NCI-H146 (cell line): ENCODE measurements at regions not wholly inside any gene's neighbourhood (a gene's known extent, or its start where the extent isn't known, plus 50 kb on each side); places are given as distances from the start of the nearest gene placed in this dataset.

Experiments
- DNase-seq: peaks from one replicate; lab custom pipeline; 2025; lab: John Stamatoyannopoulos, UW

DNA sequence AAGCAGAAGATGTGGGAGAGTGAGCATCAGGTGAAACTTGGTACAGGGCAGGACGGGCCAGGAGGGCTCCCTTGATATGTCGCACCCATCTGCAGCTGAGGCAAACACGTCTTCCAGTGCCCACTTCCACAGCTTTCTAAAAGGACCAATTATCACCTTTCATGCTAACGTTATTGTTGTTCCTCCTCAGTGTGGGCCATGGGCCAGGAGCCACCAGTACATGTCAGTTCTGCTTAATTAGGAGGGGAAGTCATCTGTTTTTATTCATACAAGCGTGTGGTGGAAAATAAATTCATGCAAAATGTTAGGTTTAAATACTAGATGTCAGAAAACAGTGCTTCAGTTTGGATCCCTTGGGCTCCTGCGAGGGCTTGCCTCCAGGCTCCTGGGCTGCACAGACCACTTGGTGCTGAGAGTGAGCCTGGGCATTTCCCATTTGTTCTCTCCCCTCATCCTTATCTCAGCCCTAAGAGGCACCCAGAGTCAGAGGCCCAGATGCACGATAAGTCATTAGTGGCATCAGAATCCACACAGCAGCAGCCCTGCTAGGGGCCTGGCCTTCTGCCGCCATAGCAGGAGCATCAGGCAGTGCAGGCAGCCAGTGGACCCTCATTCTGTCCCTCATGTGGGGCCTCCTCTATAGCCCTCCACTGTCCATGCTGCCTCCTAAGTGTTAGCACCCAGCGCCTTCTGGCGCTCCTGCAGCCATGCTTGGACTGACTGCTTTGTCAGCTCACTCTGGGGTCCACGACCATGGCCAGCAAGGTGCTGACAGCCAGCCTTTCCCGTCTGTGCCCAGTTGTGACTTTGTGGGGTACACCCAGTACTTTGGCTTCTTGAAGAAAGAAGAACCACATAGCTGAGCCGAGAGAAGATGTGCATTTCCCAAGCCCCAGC is 539.8 kb upstream of the RAB6C start:
- no peak for DNase-seq

DNA sequence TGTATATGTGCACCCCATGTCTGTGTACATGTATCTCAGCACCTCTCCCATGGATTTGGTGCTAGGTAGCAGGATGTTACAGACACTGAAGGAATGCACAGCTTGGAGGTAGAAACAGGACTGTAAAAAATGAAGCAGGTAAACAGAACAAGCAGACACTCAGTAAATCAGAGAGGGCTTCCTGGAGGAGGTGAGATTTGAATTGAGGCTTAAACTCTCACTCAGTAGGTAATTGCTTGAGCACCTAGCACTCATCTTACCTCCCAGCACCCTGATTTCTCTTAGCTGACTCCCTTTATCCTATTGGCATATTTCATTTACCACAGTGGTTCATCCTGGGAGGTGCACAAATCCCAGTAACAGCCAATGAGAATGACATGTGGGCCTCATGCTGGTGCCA is 537.9 kb upstream of the RAB6C start:
- DNase-seq, result no peak

DNA sequence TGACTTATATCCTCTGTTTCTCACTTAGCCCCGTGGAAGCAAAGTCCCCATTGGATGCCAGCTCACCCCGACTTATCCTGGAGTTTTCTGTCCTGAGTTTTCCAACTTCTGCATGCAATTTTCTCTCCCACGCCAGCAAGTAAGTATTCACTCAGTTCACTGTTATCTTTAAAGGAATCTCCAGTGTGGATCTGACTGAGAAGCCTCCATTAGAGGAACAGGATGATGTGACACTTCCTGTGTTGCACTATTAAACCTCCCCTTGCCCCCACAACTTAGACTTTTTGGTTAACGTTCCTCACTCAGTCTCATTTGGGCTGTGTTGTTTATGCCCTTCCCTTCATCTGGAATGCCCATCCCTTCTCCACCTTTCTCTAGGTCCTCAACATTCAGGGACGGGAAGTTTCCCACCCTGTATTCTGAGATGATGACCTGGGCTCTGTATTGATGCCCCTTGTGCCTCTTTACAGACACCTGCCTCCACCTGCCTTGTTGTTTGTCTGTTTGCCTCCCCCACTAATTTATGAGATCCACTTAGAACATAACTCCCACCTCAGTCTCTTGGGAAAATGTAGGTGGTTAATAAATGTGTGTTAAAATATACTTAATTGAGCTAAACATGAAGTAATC is 536.1 kb upstream of the RAB6C start:
- no peak for DNase-seq

DNA sequence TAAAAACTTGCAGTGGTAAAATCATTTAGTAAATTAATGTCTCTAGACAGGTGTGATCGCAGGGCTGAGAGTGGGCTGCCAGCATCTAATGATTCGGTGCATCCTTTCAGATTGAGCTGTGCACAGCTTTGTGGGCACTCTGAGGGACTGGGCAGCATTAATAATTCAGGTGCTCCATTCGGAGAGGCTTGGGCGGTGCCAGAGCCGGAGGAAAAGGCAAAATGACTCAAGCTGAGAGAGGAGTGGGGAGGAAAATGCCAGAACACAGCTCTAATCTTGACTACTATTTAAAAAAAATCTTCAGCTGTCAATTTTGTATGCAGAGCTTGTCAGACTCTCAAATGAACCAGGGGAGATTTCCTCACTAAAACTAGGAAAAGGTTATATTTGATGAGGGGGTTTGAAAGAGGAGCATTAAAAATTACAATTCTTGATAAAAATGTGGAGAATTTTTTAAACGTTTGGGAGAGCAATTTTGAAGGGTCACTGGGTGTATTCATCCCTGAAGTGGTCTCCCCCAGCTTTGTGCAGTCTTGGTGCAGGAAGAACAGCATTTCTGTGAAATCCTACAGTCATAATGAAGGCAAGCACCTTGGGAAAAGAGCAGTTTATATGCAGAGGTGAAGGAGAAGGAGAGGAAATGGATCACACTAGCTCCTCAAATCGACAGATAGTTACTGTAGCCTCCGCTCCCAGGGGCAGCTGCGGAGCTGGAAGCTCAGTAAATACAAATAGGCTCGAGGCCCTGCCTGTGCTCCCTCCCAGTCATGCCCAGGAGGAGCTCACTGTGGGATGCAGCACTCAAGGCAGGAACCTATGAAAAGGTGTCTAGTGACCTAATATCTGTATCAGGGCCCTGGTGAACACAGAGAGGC is 535.4 kb upstream of the RAB6C start:
- no peak for DNase-seq

DNA sequence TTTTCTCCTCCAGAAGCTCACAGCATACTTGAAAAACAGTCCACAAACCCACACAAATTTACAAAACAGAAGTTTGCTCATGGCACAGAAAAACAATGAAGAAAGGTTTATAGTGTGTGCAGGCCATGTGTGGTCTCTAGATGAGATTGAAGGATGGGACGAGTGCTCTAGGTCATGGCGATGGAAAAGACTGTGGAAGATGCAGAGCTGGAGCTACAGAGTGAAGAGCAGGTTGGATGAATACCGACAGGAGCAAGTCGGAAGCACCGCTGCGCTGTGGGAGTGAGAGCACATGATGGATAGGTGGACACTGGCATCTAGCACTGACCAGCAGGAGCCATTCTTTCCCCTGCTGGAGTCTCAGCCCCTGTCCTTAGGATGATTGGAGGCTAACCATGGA is 534.7 kb upstream of the RAB6C start:
- DNase-seq, result no peak

DNA sequence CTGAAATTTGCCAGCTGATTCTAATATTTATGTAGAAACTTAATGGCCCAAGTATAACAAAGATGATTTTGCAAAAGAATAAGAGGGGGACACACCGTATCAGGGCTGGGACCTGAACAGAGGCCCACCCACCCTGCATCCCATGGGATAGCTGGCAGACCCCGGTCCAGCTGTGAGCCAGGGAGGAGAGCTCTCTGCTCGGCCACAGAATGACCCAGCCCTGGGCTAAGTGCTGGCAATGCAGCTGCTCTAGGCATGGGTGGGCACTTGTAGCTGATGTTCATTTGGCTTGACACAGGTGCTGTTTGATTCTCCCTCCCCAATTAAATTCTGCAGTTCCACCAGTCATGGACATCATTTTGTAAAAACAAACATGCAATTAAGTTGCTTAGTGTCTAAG is 522.8 kb upstream of the RAB6C start:
- no peak for DNase-seq

DNA sequence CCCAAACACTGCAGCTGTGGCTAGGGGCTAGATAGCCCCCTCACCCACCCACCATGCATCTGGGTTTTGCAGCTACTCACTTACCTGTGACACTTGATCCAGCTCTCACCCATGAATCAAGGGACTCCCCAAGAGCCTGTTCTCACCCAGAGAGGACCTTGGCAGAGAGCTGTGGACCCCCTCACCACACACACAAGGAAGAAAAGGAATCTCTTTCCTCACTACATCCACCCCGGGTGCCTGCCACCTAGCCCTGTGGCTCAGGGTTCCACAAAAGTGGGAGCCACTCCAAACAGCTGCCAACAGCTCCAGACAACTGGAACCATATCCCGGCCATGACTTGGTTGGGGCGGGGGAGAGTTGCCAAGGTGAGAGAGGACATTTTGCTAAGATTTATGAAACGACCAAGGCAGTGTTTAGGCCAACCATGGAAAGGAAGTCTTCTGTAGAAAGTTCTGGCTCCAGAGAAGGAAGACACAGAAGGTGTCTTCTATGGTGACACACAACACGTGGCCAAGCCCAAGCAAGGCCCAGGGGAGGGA is 522.1 kb upstream of the RAB6C start:
- DNase-seq, result no peak

DNA sequence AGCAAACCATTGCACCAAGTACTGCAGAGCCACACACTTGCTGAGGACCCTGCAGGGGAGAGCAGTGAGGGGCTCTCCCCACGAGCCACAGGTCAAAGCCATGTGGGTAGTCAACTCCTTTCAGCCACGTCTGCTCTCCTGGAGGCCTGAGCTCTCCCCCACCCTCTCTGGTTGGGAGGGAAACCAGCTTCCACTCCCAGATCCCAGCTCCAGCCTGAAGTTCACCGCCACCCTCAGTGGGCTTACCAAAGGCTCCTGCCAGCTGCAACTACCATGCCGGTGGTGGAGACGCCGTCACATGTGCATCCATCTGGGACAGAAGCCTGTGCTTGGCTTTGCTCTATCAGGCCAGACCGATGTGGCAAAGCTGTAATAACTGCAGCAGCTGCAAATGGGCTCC is 521.5 kb upstream of the RAB6C start:
- no peak for DNase-seq

DNA sequence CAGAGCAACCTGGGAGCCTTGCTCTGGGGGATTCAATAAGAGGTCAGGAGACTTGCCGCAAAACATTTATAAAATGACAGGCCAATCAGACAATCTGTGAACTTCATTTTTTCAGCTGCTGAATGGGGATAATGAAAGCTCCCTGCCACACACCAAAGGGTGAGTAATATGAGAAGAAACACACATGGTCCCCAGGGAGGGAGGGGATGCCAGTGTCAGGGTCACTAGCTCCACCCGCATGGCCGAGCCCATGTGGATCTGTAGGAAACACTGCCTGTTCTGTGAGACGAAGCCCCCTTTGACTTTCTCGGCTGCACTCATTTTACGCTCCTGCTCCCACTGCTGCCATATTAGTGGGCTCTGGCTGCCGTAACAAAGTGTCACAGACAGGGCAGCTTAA is 521.0 kb upstream of the RAB6C start:
- no peak for DNase-seq

DNA sequence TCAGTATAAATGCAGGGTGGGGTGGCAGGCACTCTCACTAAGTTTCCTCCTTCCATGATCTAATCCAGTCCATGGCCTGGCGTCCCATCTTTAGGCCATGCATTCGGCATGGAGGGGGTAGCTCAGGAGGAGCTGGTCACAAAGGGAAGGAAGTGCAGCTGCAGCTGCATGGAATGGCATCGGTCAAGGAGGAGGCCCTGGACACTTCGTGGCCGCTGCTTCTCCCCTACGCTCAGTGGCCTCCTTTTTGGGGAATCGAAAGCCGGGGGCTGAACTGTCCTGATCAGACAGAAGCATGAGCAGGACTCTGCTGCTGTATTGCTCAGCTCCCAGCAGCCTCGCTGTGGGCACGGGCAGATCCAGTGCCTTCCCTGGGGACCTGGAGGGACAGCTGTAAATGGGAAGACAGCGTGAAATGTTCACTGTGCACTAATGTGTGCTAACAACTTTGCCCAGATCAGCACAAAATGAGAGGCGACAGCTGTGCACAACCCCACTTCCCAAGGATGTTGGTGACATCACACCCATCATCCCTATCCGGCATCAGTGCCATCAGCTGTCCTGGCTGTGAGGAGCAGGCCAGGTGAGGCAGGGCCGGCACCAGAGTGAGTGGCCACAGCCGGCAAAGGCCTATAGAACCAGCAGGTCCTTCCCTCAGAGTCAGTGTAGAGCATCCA is 520.1 kb upstream of the RAB6C start:
- no peak for DNase-seq

DNA sequence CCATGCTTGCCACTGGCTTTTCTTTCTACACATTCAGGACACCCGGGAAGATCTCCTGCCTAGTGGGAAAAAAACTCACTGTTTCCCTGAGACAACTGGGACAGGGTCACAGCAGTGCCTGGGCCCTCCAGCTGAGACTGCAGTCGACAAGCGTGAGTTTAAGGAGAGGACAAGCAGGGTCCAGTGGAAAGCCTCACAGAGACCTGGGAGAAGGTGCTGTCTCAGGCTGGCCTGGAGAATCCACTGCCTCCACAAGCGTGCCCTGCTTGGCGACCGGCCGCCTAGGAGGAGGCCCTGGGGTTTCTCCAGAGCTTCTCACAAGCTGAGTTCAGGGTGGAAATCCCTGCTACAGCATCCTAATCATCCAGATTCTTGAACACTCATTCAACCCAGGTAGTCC is 519.6 kb upstream of the RAB6C start:
- no peak for DNase-seq

DNA sequence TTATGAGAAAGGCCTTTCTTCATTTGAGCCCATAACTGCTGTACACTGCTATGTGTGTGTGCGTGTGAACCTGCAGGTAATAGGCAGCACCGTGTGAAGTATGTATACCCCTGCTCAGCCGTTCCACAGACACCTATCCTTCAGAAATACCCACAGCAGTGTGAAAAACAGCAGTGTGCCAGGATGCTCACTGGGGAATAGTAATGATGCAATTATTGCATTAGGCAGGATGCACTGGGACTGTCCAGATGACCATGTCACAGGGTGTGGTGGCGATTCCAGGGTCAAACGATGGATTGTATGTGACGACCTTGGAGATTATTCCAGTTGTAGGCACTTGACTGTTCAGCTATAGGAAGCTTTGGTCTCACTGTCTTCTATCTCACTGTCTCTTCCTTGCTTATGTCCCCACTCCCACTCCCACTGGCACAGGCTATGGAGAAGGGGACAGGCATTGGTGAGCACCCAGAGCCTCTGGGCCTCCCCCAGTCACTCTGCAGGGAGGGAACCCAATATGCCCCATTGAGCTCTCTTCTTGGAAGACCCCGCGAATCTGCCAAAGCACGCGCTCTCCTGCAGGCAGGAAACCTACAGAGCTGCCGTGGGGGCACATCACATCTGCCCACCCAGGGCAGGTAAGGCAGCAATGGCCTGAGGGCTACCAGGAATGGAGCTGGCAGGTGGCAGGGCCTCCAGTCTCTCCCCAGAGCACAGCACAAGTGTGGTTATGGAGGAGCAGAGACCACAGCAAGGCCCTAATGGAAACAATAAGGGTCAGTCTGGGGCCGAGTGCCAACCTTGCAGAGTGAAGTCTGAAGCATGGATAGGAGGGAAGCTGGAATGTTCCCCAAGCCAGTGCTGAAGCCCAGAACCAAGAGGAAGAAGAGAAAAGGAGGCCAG is 518.9 kb upstream of the RAB6C start:
- no peak for DNase-seq

DNA sequence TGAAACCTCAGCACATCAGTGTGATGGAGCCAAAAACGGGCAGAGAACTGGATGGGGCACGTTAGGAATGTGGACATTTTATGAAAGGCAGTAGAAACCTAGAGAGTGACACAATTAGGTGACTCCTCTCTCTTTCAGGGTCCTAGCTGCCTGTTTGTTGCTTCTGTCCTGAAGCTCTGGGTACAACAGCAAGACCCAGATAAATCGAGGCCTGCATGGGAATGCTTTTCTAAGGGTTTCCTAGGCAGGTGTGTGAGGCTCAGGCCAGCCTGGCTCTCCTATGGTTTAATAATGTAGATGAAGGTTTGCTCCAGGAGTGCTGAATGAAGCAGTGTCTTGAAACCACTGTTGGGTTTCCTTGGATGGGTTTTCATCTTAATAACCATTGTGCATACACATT is 517.1 kb upstream of the RAB6C start:
- no peak for DNase-seq

DNA sequence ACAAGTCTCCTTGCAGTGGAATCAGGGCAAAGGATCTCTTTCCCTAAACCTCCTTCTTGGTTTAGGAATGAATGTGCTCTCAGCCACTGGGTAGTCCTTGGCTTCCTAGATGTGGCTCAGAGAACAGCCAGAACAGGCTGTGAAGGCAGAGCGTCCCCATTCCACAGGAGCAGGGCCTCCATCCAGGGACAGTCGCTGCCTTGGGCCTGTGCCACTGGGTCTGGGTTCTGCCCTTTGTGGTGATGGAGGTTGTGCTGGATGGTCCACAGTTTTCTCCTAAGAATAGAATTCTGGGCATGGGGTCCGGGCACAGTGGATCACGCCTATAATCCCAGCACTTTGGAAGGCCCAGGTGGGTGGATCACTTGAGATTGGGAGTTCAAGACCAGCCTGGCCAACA is 516.5 kb upstream of the RAB6C start:
- no peak for DNase-seq

DNA sequence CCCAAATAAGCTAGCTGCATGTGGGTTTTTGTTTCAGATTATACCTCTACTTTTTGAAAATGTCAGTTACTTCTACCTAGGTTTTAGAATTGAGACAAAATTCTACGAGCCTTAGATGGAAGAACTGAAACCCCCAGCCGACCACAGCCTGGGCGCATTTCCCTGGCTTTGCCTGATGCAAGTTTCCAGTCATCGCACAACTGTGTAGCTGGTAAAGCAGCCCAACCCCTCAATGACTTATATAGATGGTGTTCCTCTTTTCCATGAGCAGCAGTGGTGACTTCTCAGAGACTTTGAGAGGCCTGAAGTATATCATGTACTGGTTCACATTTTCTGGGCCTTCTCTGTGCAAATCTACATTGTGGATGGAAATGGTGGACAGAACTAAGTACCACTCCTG is 515.4 kb upstream of the RAB6C start:
- DNase-seq, result no peak

DNA sequence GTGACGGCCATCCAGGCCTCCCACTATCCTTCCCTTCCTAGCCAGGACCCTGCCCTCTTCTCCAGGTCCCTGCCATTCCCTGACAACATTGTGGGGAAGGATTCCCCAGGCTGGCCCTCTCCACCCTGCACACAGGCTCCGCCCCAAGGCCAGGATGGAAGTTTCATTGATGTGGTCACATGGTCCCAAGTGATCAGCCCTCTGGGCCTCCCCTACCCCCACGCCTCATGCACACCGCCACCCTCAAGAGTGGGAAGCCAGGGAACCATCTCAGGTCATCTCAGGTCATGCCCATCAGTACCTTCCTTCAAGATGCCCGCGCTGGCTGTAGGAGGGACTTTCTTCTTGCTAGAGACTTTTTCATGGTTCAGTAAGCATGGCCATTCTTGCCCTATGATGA is 514.8 kb upstream of the RAB6C start:
- no peak for DNase-seq

DNA sequence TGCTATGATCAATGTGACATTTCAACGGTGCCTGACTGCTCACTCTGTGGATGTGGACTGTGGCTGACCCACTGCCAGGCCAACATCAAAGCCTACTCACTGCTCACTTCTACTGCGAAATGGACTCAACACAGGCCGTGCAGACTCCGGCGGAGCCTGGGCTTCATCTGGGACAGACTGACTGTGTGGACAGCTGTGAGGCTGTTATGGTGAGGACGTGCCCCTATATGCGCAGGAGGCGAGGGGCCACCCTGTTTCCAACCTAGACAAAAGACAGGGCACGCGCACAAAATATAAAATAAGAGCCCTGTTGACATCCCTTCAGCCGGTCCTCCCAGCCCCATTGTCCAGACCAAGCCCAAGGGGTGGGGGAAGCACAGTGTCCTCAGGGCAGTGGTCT is 514.4 kb upstream of the RAB6C start:
- no peak for DNase-seq

DNA sequence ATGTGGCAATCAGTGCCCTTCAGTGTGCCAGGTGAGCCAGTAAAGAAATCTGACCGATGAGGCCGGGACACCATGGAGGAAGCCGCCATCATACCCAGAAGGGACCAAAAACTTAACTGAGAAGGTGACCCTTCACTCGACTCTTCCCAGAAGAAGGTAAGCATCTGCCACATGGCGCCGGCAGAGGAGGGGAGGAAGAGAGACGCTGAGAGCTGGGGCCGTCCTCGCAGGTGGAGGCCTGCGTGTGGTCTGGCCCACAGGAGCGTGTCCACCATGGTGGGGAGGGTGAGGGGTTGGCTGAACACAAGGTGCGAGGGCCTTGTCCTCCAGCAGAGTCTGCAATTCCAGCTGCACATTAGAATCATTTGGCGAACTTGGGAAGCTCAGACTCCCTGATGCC is 513.1 kb upstream of the RAB6C start:
- no peak for DNase-seq

DNA sequence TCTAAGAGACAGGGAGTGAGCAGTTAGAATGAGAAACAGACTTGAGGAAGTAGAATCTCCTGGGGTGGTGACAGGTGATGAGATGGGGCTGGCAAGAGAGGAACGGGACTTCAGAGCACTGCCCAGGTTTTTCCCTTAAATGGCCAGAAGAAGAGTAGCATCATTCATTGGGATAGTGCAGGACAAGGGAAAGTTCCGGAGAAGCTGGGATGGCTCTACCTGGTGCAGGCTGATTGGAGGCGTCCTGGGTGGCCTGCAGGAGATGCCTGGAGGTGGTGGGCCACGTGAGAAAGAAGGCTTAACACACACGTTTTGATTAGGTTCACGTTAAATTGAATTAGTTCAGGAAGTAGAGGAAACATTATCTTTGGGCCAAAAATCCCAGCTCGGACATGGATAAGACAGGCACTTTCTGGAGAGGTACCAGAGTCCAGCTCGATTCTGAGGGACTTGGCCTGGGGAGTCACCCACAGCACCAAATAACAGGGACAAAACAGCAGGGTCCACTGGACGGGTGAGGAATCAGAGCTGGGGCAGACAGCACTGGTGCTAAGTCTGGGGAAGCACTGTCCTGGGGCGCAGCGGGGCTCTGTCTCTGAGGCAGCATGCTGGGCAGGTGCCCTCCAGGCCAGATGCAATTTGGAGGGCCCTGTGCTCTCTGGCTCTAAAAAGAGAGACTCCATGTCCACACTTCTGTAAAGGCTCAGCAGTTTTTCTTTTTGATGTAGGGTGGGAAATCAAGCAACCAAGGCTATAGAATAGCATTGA is 512.3 kb upstream of the RAB6C start:
- no peak for DNase-seq

DNA sequence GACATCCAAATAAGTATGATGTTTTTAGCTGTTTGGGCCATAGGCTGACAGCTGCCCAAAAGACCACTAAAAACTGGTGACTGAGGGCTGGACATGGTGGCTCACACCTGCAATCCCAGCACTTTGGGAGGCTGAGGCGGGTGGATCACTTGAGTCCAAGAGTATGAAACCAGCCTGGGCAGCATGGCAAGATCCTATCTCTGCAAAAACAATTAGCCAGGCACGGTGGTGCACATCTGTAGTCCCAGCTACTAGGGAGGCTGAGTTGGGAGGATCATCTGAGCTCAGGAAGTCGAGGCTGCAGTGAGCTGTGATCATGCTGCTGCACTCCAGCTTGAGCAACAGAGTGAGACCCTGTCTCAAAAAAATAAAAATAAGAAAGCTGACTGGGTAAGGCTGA is 511.5 kb upstream of the RAB6C start:
- no peak for DNase-seq
